ENCODE measurements at regions not wholly inside any gene's neighbourhood (a gene's known extent, or its start where the extent isn't known, plus 50 kb on each side); places are given as distances from the start of the nearest gene placed in this dataset.

DNA sequence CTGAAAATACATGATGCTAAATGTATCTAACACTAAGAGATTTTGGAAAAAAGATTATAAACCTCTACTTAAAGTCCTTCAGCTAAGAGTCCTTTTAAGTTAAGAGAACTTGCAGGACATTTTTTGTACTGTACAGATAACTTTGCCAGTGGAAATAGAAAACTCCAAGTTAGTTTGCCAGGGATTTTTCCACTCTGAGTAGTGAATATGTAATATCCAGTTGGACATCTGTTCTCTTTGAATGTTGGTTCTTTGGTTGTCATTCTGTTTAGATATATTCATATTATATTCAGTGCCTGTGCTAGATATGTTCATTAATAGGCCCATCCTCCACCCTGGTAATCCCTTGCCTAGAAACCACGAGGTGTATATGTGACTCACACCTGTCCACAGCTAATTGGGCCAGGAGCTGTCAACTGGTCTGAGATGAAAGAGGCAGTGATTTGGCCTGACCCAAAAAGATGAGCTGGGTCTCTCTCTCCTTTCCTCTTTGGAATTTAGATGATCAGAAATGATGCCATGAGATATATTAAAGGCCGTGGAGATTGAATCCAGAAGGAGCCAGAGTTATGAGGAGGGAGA, 261.0 kb upstream of the LRIG3 start:
- H3K4me1 Mint-ChIP-seq = peaks cover 0 to 2% (median 0%) of the 10 kb centered on the region in 7 donors
- ChIA-PET CTCF (no interaction called here), POLR2A (no interaction called here)
- no peaks in the 10 kb centered on the region for H3K36me3 Mint-ChIP-seq
- H3K27ac ChIP-seq (ENCODE audit: low read depth, low read length) = no peak overlapping the region
- no peak overlapping the region for H3K4me3 ChIP-seq (ENCODE audit: low read length)
- no peak overlapping the region for H3K4me3 Mint-ChIP-seq
- H3K4me1 ChIP-seq (ENCODE audit: control insufficient read depth in 2 of 2, insufficient read depth in 2 of 2, low read length in 2 of 2) = no peaks in the 10 kb centered on the region
- no peaks in the 10 kb centered on the region for H3K27me3 ChIP-seq (ENCODE audit: control insufficient read depth in 2 of 2, insufficient read depth in 2 of 2, low read length in 2 of 2)
- H3K9me3 Mint-ChIP-seq = peaks cover 0 to 7% (median 1%) of the 10 kb centered on the region in 11 donors
- H3K36me3 ChIP-seq (ENCODE audit: control insufficient read depth in 2 of 3, insufficient read depth in 3 of 3, low read length in 3 of 3) = no peaks in the 10 kb centered on the region
- H3K9me3 ChIP-seq (ENCODE audit: control insufficient read depth in 2 of 3, low read length in 3 of 3) = no peaks in the 10 kb centered on the region
- no peak for DNase-seq
- H3K27me3 Mint-ChIP-seq = peaks cover 0 to 6% (median 4%) of the 10 kb centered on the region in 5 donors
- no peak overlapping the region for H3K27ac Mint-ChIP-seq
- intact Hi-C loops (cut with micrococcal nuclease) = no loop called here
- ATAC-seq = no peak

DNA sequence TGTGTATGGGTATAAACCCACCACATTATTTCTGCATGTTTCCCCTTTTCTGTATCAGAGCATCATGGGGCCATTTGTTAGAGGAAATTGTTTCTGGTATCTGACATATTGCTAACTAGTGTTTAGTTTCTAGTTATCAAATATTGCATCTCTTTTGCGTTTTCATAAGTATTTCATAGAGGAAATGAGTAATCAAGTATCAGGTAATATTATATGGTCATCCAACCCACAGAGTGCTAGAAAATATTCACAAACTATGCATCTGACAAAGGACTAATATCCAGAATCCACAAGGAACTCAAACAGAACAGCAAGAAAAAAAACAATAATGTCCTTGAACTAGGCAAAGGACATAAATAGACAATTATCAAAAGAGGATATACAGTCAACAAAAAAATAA, 258.9 kb upstream of the LRIG3 start:
- Histone ChIP-seq H3K36me3 (ENCODE audit: control insufficient read depth in 2 of 3, insufficient read depth in 3 of 3, low read length in 3 of 3) (no peaks in the 10 kb centered on the region), H3K27me3 (ENCODE audit: control insufficient read depth in 2 of 2, insufficient read depth in 2 of 2, low read length in 2 of 2) (no peaks in the 10 kb centered on the region)
- no peaks in the 10 kb centered on the region for H3K36me3 Mint-ChIP-seq

DNA sequence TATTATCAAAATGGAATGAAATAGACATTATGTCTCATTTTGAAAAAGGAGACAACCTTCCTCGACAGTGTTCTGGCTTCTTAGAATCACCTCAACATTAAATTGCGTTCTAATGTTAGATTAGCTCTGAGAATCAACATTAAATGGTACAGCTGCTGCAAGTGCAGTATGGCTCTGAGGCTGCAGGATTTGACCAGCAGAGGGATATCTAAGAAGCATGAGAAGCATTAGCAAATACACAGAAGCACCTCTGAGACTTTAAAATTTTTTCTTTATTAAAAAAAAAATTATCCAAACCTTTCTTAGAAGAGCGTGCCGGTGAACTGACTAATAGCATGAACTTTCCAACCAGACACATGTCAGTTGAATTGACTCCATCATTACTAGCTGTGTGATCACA, 253.4 kb upstream of the LRIG3 start:
- no peak overlapping the region for H3K4me3 ChIP-seq (ENCODE audit: low read length)
- no peak overlapping the region for H3K27ac ChIP-seq (ENCODE audit: low read depth, low read length)
- POLR2A ChIA-PET = no interaction called here
- intact Hi-C loops (cut with micrococcal nuclease) = no loop called here
- CTCF ChIA-PET = no interaction called here
- H3K36me3 Mint-ChIP-seq = no peaks in the 10 kb centered on the region
- H3K4me1 ChIP-seq (ENCODE audit: control insufficient read depth in 2 of 2, insufficient read depth in 2 of 2, low read length in 2 of 2) = no peaks in the 10 kb centered on the region
- DNase-seq (no peak), ATAC-seq (no peak)
- H3K27ac Mint-ChIP-seq = no peak overlapping the region
- no peaks in the 10 kb centered on the region for H3K36me3 ChIP-seq (ENCODE audit: control insufficient read depth in 2 of 3, insufficient read depth in 3 of 3, low read length in 3 of 3)
- H3K27me3 Mint-ChIP-seq = no peaks in the 10 kb centered on the region
- H3K4me3 Mint-ChIP-seq = no peak overlapping the region
- no peaks in the 10 kb centered on the region for H3K9me3 ChIP-seq (ENCODE audit: control insufficient read depth in 2 of 3, low read length in 3 of 3)
- no peaks in the 10 kb centered on the region for H3K4me1 Mint-ChIP-seq
- peaks cover 0 to 7% (median 0%) of the 10 kb centered on the region in 11 donors for H3K9me3 Mint-ChIP-seq
- H3K27me3 ChIP-seq (ENCODE audit: control insufficient read depth in 2 of 2, insufficient read depth in 2 of 2, low read length in 2 of 2) = no peaks in the 10 kb centered on the region

More for the DNA sequence above, 258.9 kb upstream of the LRIG3 start:
- Mint-ChIP-seq H3K27ac (no peak overlapping the region), H3K4me1 (no peaks in the 10 kb centered on the region), H3K9me3 (peaks cover 0 to 7% (median 3%) of the 10 kb centered on the region in 11 donors), H3K27me3 (no peaks in the 10 kb centered on the region), H3K4me3 (no peak overlapping the region)
- DNase-seq = no peak
- Histone ChIP-seq H3K4me1 (ENCODE audit: control insufficient read depth in 2 of 2, insufficient read depth in 2 of 2, low read length in 2 of 2) (no peaks in the 10 kb centered on the region), H3K27ac (ENCODE audit: low read depth, low read length) (no peak overlapping the region), H3K4me3 (ENCODE audit: low read length) (no peak overlapping the region), H3K9me3 (ENCODE audit: control insufficient read depth in 2 of 3, low read length in 3 of 3) (no peaks in the 10 kb centered on the region)
- intact Hi-C loops (cut with micrococcal nuclease) = no loop called here
- POLR2A ChIA-PET = no interaction called here
- ATAC-seq = no peak
- CTCF ChIA-PET = no interaction called here

DNA sequence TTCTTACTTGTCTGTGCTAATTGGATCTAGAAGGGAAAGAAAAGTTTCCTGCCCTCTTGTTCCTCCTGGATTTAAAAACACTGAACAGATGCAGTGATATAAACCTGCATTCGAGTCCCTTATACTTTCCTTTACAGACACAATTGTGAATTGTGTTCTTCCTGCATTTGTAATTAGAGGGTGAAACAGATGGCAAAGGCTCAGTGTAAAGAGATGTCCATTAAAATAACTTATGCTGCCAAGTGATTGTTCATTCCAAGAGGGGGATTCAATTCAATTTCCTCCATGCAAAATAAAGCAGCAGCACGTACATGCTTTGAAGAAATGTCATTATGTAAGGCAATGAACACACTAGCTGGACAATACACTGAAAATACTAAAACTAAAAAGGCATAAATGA, 248.3 kb upstream of the LRIG3 start:
- ChIA-PET POLR2A (no interaction called here), CTCF (no interaction called here)
- H3K27ac ChIP-seq (ENCODE audit: low read depth, low read length) = no peak overlapping the region
- no peak for ATAC-seq
- no peak for DNase-seq
- Mint-ChIP-seq H3K36me3 (no peaks in the 10 kb centered on the region), H3K27ac (no peak overlapping the region), H3K4me1 (no peaks in the 10 kb centered on the region), H3K9me3 (no peaks in the 10 kb centered on the region), H3K4me3 (no peak overlapping the region), H3K27me3 (peaks cover 0 to 3% (median 3%) of the 10 kb centered on the region in 5 donors)
- no peaks in the 10 kb centered on the region for H3K4me1 ChIP-seq (ENCODE audit: control insufficient read depth in 2 of 2, insufficient read depth in 2 of 2, low read length in 2 of 2)
- no peaks in the 10 kb centered on the region for H3K9me3 ChIP-seq (ENCODE audit: control insufficient read depth in 2 of 3, low read length in 3 of 3)
- H3K4me3 ChIP-seq (ENCODE audit: low read length) = no peak overlapping the region
- no peaks in the 10 kb centered on the region for H3K27me3 ChIP-seq (ENCODE audit: control insufficient read depth in 2 of 2, insufficient read depth in 2 of 2, low read length in 2 of 2)
- intact Hi-C loops (cut with micrococcal nuclease) = loop anchor here in 1 of 2 donors (10.0 kb wide), 1 partner anchor 1184 kb away; no protein-coding TSS in a partner anchor
- H3K36me3 ChIP-seq (ENCODE audit: control insufficient read depth in 2 of 3, insufficient read depth in 3 of 3, low read length in 3 of 3) = no peaks in the 10 kb centered on the region

DNA sequence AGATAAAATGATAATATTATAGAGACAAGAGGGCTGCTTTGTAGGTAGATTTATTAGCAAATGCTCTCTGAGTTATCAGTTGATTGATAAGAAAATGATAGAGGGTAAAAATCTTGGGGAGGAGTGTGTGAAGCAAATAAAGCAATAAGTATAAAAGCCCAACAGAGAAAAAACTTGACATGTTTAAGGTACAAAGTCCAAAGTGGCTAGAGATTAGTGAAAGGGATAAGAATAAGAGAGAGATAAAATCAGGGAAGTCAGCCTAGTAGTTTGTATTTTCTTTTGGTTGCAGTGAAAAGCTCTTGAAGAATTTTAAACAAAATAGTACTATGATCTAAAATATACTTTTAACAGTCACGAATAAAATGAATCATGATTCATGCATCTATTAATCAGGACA, 246.2 kb upstream of the LRIG3 start:
- CTCF ChIA-PET = no interaction called here
- no peaks in the 10 kb centered on the region for H3K9me3 Mint-ChIP-seq
- H3K27me3 Mint-ChIP-seq = peaks cover 0 to 3% (median 3%) of the 10 kb centered on the region in 5 donors
- H3K4me3 Mint-ChIP-seq = no peak overlapping the region
- Histone ChIP-seq H3K4me1 (ENCODE audit: control insufficient read depth in 2 of 2, insufficient read depth in 2 of 2, low read length in 2 of 2) (no peaks in the 10 kb centered on the region), H3K4me3 (ENCODE audit: low read length) (no peak overlapping the region), H3K27me3 (ENCODE audit: control insufficient read depth in 2 of 2, insufficient read depth in 2 of 2, low read length in 2 of 2) (no peaks in the 10 kb centered on the region), H3K27ac (ENCODE audit: low read depth, low read length) (no peak overlapping the region), H3K9me3 (ENCODE audit: control insufficient read depth in 2 of 3, low read length in 3 of 3) (no peaks in the 10 kb centered on the region), H3K36me3 (ENCODE audit: control insufficient read depth in 2 of 3, insufficient read depth in 3 of 3, low read length in 3 of 3) (no peaks in the 10 kb centered on the region)
- no peak overlapping the region for H3K27ac Mint-ChIP-seq
- DNase-seq (no peak), ATAC-seq (no peak)
- POLR2A ChIA-PET = no interaction called here
- no peaks in the 10 kb centered on the region for H3K36me3 Mint-ChIP-seq
- peaks cover 0 to 2% (median 0%) of the 10 kb centered on the region in 7 donors for H3K4me1 Mint-ChIP-seq
- intact Hi-C loops (cut with micrococcal nuclease) = loop anchor here in 1 of 2 donors (10.0 kb wide), 1 partner anchor 1182 kb away; no protein-coding TSS in a partner anchor

DNA sequence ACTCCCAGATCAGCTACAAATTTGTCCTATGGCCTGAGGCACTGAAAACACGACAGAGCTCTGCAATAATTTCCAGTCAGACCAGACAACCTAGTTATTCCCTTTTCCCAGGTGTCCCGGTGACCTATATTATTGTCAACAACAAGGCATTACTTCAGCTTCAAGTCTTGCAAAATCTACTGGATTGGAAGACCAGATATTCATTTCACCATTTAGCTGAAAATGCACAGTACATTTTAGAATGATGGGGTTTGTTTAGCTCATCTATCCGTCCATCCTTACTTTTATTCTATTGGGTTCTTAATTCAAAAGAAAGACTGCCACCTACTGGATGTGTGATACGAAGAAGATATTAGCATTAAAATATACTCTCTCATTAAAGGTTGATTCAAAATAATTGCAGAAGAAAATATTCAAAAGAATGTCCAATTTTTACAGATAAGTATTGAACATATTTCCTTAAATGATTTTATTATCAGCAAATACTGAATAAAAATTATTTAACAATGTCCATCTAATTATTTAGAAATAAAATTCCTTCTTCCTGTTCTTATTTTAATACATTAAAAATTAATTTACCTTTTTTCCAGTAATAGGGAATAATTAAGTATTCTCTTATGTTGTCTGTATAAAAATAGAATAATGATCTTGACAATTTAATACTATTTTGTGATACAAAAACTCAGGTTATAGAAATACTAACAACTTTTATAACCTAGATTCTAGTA, 244.9 kb upstream of the LRIG3 start:
- H3K4me1 Mint-ChIP-seq = peaks cover 0 to 2% (median 0%) of the 10 kb centered on the region in 7 donors
- no peaks in the 10 kb centered on the region for H3K27me3 ChIP-seq (ENCODE audit: control insufficient read depth in 2 of 2, insufficient read depth in 2 of 2, low read length in 2 of 2)
- H3K36me3 ChIP-seq (ENCODE audit: control insufficient read depth in 2 of 3, insufficient read depth in 3 of 3, low read length in 3 of 3) = no peaks in the 10 kb centered on the region
- H3K4me3 Mint-ChIP-seq = no peak overlapping the region
- H3K27me3 Mint-ChIP-seq = peaks cover 0 to 3% (median 3%) of the 10 kb centered on the region in 5 donors
- H3K27ac ChIP-seq (ENCODE audit: low read depth, low read length) = no peak overlapping the region
- no peaks in the 10 kb centered on the region for H3K36me3 Mint-ChIP-seq
- ATAC-seq (no peak), DNase-seq (no peak)
- H3K4me1 ChIP-seq (ENCODE audit: control insufficient read depth in 2 of 2, insufficient read depth in 2 of 2, low read length in 2 of 2) = no peaks in the 10 kb centered on the region
- ChIA-PET POLR2A (no interaction called here), CTCF (no interaction called here)
- no peak overlapping the region for H3K27ac Mint-ChIP-seq
- intact Hi-C loops (cut with micrococcal nuclease) = loop anchor here in 1 of 2 donors (10.0 kb wide), 1 partner anchor 1180 kb away; no protein-coding TSS in a partner anchor
- H3K9me3 ChIP-seq (ENCODE audit: control insufficient read depth in 2 of 3, low read length in 3 of 3) = no peaks in the 10 kb centered on the region
- peaks cover 0 to 1% (median 0%) of the 10 kb centered on the region in 11 donors for H3K9me3 Mint-ChIP-seq
- no peak overlapping the region for H3K4me3 ChIP-seq (ENCODE audit: low read length)

DNA sequence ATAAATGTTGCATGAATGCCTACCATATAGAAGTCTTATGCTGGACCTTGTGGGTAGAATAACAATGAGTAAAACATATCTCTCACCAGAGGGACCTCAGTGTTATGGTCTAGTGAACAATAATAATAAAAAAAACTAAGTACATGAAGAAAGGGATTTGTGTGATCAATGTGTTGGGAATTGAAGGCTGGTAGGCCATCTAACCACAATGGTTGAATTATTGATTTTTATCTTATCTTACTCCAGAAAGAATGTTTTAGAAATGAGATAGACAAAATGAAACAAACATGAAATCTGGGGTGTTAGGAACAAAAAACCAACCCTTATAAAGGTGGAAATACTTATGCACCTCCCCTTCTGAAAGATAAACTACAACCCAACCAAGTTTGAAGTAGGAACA, 243.9 kb upstream of the LRIG3 start:
- CTCF ChIA-PET = no interaction called here
- peaks cover 0 to 3% (median 3%) of the 10 kb centered on the region in 5 donors for H3K27me3 Mint-ChIP-seq
- Histone ChIP-seq H3K27ac (ENCODE audit: low read depth, low read length) (no peak overlapping the region), H3K36me3 (ENCODE audit: control insufficient read depth in 2 of 3, insufficient read depth in 3 of 3, low read length in 3 of 3) (no peaks in the 10 kb centered on the region), H3K9me3 (ENCODE audit: control insufficient read depth in 2 of 3, low read length in 3 of 3) (no peaks in the 10 kb centered on the region), H3K4me3 (ENCODE audit: low read length) (no peak overlapping the region), H3K4me1 (ENCODE audit: control insufficient read depth in 2 of 2, insufficient read depth in 2 of 2, low read length in 2 of 2) (no peaks in the 10 kb centered on the region), H3K27me3 (ENCODE audit: control insufficient read depth in 2 of 2, insufficient read depth in 2 of 2, low read length in 2 of 2) (no peaks in the 10 kb centered on the region)
- H3K4me1 Mint-ChIP-seq = peaks cover 0 to 2% (median 0%) of the 10 kb centered on the region in 7 donors
- H3K27ac Mint-ChIP-seq = no peak overlapping the region
- no peak for DNase-seq
- ATAC-seq = no peak
- intact Hi-C loops (cut with micrococcal nuclease) = loop anchor here in 1 of 2 donors (10.0 kb wide), 1 partner anchor 1179 kb away; no protein-coding TSS in a partner anchor
- H3K36me3 Mint-ChIP-seq = no peaks in the 10 kb centered on the region
- peaks cover 0 to 1% (median 0%) of the 10 kb centered on the region in 11 donors for H3K9me3 Mint-ChIP-seq
- POLR2A ChIA-PET = no interaction called here
- H3K4me3 Mint-ChIP-seq = no peak overlapping the region
